ENCODE measurements at regions not wholly inside any gene's neighbourhood (a gene's known extent, or its start where the extent isn't known, plus 50 kb on each side); places are given as distances from the start of the nearest gene placed in this dataset.

GRCh38 chr18:4851301-4851976, 345.6 kb downstream of the AKAIN1 start:
- no peak for DNase-seq

GRCh38 chr18:4847056-4847455, 350.0 kb downstream of the AKAIN1 start:
- no peak for DNase-seq

GRCh38 chr18:4844320-4844719, 352.7 kb downstream of the AKAIN1 start:
- no peak for DNase-seq

- no peak for DNase-seq
Observed at GRCh38 chr18:4843771-4844170, 353.3 kb downstream of the AKAIN1 start.

GRCh38 chr18:4842751-4843150, 354.3 kb downstream of the AKAIN1 start:
- DNase-seq: no peak

GRCh38 chr18:4842287-4842686, 354.8 kb downstream of the AKAIN1 start:
- no peak for DNase-seq

GRCh38 chr18:4839639-4840038, 357.4 kb downstream of the AKAIN1 start:
- no peak for DNase-seq

GRCh38 chr18:4836141-4836540, 360.9 kb downstream of the AKAIN1 start:
- no peak for DNase-seq

GRCh38 chr18:4831791-4832375, 365.2 kb downstream of the AKAIN1 start:
- no peak for DNase-seq

- DNase-seq: no peak
Observed at GRCh38 chr18:4831127-4831526, 365.9 kb downstream of the AKAIN1 start.

- no peak for DNase-seq
Observed at GRCh38 chr18:4823091-4823490, 368.0 kb upstream of the DLGAP1 start.

GRCh38 chr18:4821801-4822200, 366.7 kb upstream of the DLGAP1 start:
- no peak for DNase-seq

GRCh38 chr18:4817665-4818064, 362.6 kb upstream of the DLGAP1 start:
- DNase-seq: no peak

- no peak for DNase-seq
Observed at GRCh38 chr18:4813708-4814107, 358.6 kb upstream of the DLGAP1 start.

GRCh38 chr18:4808891-4809290, 353.8 kb upstream of the DLGAP1 start:
- no peak for DNase-seq

- DNase-seq: no peak
Observed at GRCh38 chr18:4807604-4808293, 352.6 kb upstream of the DLGAP1 start.

- no peak for DNase-seq
Observed at GRCh38 chr18:4806331-4806730, 351.2 kb upstream of the DLGAP1 start.

GRCh38 chr18:4802296-4802695, 347.2 kb upstream of the DLGAP1 start:
- no peak for DNase-seq

GRCh38 chr18:4801151-4801550, 346.0 kb upstream of the DLGAP1 start:
- no peak for DNase-seq

- DNase-seq: no peak
Observed at GRCh38 chr18:4797002-4797685, 342.0 kb upstream of the DLGAP1 start.

- DNase-seq: no peak
Observed at GRCh38 chr18:4789506-4789905, 334.4 kb upstream of the DLGAP1 start.

- DNase-seq: no peak
Observed at GRCh38 chr18:4781873-4782272, 326.8 kb upstream of the DLGAP1 start.

- DNase-seq: no peak
Observed at GRCh38 chr18:4765401-4765800, 310.3 kb upstream of the DLGAP1 start.

GRCh38 chr18:4762330-4762729, 307.2 kb upstream of the DLGAP1 start:
- no peak for DNase-seq

Measured in NCI-H526 (cell line).